GM19240 (cell line): ENCODE measurements at regions not wholly inside any gene's neighbourhood (a gene's known extent, or its start where the extent isn't known, plus 50 kb on each side); places are given as distances from the start of the nearest gene placed in this dataset.
"Not testable (repeated sequence)": the region's sequence is repeated elsewhere in the genome, so short reads cannot be mapped to it uniquely, and the experiment has no call there.

Source experiments
- DNase-seq: peaks from one replicate; pipeline ENCODE4 v3.0.0; 2011; ENCODE audit warnings: low spot score; ENCODE audit not compliant: insufficient read length

GRCh38 chr16:9676560-9677300 is 505.5 kb downstream of the GRIN2A start:
- DNase-seq = not testable (repeated sequence)

- no peak for DNase-seq
These were observed 505.0 kb downstream of the GRIN2A start for GRCh38 chr16:9677301-9677653.

- no peak for DNase-seq
These were observed 502.9 kb downstream of the GRIN2A start for GRCh38 chr16:9679213-9679767.

GRCh38 chr16:9680019-9680655 is 502.1 kb downstream of the GRIN2A start:
- no peak for DNase-seq

DNA sequence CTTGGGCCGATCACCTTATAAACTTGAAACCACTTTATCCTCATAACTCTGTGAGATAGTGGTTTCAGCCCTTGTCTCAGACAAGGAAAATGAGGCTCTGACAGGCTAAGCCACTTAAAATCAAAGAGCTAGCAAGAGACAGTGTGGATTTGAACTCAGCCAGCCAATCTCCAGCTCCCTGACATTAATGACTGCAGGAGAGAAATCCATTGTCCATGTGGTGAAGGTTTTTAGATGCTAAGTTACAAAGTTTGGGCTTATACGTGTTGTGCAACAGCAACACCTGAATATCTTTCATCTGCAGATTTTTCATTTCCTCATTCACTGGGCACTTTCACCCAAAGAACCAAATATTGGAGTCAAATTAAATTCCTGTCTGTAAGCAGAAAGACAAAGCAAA is 501.3 kb downstream of the GRIN2A start:
- no peak for DNase-seq

GRCh38 chr16:9681508-9681907 is 500.7 kb downstream of the GRIN2A start:
- DNase-seq = no peak

DNA sequence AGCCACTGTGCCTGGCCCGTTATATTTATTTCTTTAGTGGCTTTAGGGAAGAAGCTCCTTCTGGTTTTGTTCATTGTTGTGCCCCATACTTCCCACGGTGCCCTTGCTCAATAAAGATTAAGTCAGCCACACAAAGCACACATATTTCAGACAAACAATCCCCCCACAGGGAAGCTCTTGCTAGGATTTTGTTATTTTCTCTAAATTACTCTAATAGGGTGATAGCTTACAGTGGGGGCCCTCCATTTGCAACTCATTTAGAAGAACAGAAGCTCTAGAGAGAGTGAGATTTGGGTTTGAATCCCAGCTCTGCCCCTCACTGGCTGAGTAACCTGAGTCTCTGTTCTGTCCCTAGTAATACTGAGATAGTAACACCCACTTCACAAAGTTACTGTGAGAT is 499.9 kb downstream of the GRIN2A start:
- DNase-seq = no peak

- DNase-seq = no peak
These were observed 498.6 kb downstream of the GRIN2A start for GRCh38 chr16:9683677-9684076.

DNA sequence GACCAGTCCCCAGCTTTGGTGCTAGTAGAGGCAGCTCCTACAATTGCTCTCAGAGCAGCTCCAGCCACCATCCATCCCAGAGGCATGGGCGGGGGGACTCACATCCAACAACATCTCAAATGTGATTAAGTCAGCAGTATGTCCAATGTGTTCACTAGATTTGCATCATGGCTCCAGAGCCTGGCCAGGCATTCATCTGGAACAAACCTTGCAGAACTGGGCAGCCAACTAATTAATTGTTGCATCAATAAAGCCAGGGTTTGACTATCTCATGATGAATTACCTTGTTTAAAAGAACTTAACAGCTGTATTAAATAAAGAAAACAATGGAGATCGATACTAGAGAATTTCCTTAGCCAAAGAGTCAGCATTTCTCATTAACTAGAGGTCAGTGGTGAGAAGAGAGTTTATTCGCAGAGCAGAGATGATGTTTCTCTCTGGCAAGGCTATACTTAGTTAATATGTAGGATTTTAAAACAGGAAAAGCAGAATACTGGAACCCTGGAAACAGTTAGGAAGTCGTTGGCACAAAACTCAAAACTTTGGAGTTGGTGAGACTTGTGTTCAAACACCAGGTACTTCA is 494.4 kb downstream of the GRIN2A start:
- DNase-seq = no peak

- DNase-seq = no peak
These were observed 492.6 kb downstream of the GRIN2A start for GRCh38 chr16:9689597-9689996.

- DNase-seq = no peak
These were observed 487.1 kb downstream of the GRIN2A start for GRCh38 chr16:9695152-9695551.
